OCI-LY1 (cell line): ENCODE measurements at regions not wholly inside any gene's neighbourhood (a gene's known extent, or its start where the extent isn't known, plus 50 kb on each side); places are given as distances from the start of the nearest gene placed in this dataset.
"Not testable (repeated sequence)": the region's sequence is repeated elsewhere in the genome, so short reads cannot be mapped to it uniquely, and the experiment has no call there.

Experiments
- H2AFZ ChIP-seq: fragments of 200-600 bp; sonication (generic), shearing (Covaris generic); 2 replicates; pipeline ENCODE4 v1.6.0; 2014; ENCODE audit warnings: antibody characterized with exemption, mild to moderate bottlenecking, low read length
- H3F3A ChIP-seq: fragments of 200-600 bp; sonication (generic), shearing (Covaris generic); 2 replicates; pipeline ENCODE4 v1.6.0; 2014; ENCODE audit warnings: mild to moderate bottlenecking, antibody characterized with exemption, low read length, moderate library complexity; ENCODE audit not compliant: insufficient read depth
- H3K27ac ChIP-seq: fragments of 200-600 bp; sonication (generic); 2 replicates; pipeline ENCODE4 v1.5.1; 2014; ENCODE audit warnings: low read length, mixed run types, mild to moderate bottlenecking, low read depth; ENCODE audit not compliant: poor library complexity, severe bottlenecking
- H3K27me3 ChIP-seq: fragments of 200-600 bp; sonication (generic); 2 replicates; pipeline ENCODE4 v1.6.0; 2014; ENCODE audit warnings: antibody characterized with exemption, mild to moderate bottlenecking, low read length, moderate library complexity; ENCODE audit not compliant: insufficient read depth
- H3K36me3 ChIP-seq: fragments of 200-600 bp; sonication (generic); 2 replicates; pipeline ENCODE4 v1.6.1; 2014; ENCODE audit warnings: mild to moderate bottlenecking, antibody characterized with exemption, low read length, moderate library complexity, mixed read lengths; ENCODE audit not compliant: insufficient read depth
- H3K4me1 ChIP-seq: fragments of 200-600 bp; sonication (generic); 2 replicates; pipeline ENCODE4 v1.5.1; 2014; ENCODE audit warnings: mild to moderate bottlenecking, low read length, moderate library complexity; ENCODE audit not compliant: insufficient read depth, severe bottlenecking
- H3K4me2 ChIP-seq: fragments of 200-600 bp; sonication (generic), shearing (Covaris generic); 2 replicates; pipeline ENCODE4 v1.6.1; 2014; ENCODE audit warnings: low read length
- H3K4me3 ChIP-seq: fragments of 200-600 bp; sonication (generic); 2 replicates; pipeline ENCODE4 v1.5.1; 2014; ENCODE audit warnings: low read length, low read depth, mild to moderate bottlenecking, mixed read lengths; ENCODE audit not compliant: poor library complexity, severe bottlenecking
- H3K79me2 ChIP-seq: fragments of 200-600 bp; shearing (Covaris generic); 2 replicates; pipeline ENCODE4 v1.6.1; 2016; ENCODE audit warnings: mixed run types, low read length, mixed read lengths; ENCODE audit not compliant: insufficient read depth
- H3K9ac ChIP-seq: fragments of 200-600 bp; sonication (generic), shearing (Covaris generic); 2 replicates; pipeline ENCODE4 v1.6.1; 2014; ENCODE audit warnings: mild to moderate bottlenecking, low read length, mixed read lengths
- H3K9me2 ChIP-seq: fragments of 200-600 bp; sonication (generic), shearing (Covaris generic); 2 replicates; pipeline ENCODE4 v1.6.1; 2014; ENCODE audit warnings: low read depth, mild to moderate bottlenecking, low read length, mixed read lengths
- H3K9me3 ChIP-seq: fragments of 200-600 bp; shearing (Covaris generic); 2 replicates; pipeline ENCODE4 v1.6.1; 2014; ENCODE audit warnings: low read length, mixed read lengths
- H4K20me1 ChIP-seq: fragments of 200-600 bp; sonication (generic), shearing (Covaris generic); 2 replicates; pipeline ENCODE4 v1.6.0; 2016; ENCODE audit warnings: mild to moderate bottlenecking, low read length; ENCODE audit not compliant: insufficient read depth
- CTCF ChIP-seq: fragments of 200-600 bp; sonication (generic), shearing (Covaris generic); IDR thresholded peaks from 2 replicates; pipeline ENCODE4 v1.5.1; 2017; ENCODE audit warnings: mild to moderate bottlenecking, antibody characterized with exemption, low read length, moderate library complexity, mixed read lengths
- EZH2 ChIP-seq: fragments of 200-600 bp; sonication (generic), shearing (Covaris generic); IDR thresholded peaks from 2 replicates; pipeline ENCODE4 v1.8.0; 2017; ENCODE audit warnings: borderline replicate concordance, mixed run types, mild to moderate bottlenecking, antibody characterized with exemption, low read length, moderate library complexity, mixed read lengths

DNA sequence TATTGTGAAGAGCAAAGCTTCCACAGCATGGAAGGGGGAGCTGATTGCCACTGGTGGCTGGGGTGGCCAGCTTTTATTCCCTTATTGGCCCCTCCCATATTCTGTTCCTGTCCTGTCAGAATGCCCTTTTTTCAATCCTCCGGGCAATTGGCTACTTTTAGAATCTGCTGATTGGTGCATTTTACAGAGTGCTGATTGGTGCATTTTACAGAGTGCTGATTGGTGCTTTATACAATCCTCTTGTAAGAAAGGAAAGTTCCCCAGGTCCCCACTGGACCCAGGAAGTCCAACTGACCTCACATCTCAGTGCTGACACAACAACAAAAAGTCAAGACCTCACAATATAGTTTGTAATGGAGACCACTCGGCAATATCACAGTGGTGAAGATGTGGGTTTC lies 195.0 kb downstream of the SPATA31A6 start:
- TF ChIP-seq EZH2 (no peak), CTCF (no peak)
- H4K20me1 ChIP-seq, result no peaks in the 10 kb centered on the region
- H2AFZ ChIP-seq, result no peak overlapping the region

GRCh38 chr9:42379602-42380001 lies 196.1 kb downstream of the SPATA31A6 start:
- not testable (repeated sequence) for H3F3A ChIP-seq, H3K9me2 ChIP-seq, H3K27ac ChIP-seq, H3K27me3 ChIP-seq, H3K4me2 ChIP-seq, H4K20me1 ChIP-seq, H3K9ac ChIP-seq, H3K9me3 ChIP-seq, H3K4me1 ChIP-seq, H2AFZ ChIP-seq, H3K36me3 ChIP-seq, H3K79me2 ChIP-seq, H3K4me3 ChIP-seq

More for the DNA sequence above, 195.0 kb downstream of the SPATA31A6 start:
- Histone ChIP-seq H3K27ac (no peak overlapping the region), H3K9ac (no peak overlapping the region), H3K79me2 (no peaks in the 10 kb centered on the region), H3K27me3 (no peaks in the 10 kb centered on the region), H3K4me1 (no peaks in the 10 kb centered on the region), H3K4me2 (no peak overlapping the region), H3K9me3 (no peaks in the 10 kb centered on the region), H3K4me3 (no peak overlapping the region), H3K36me3 (no peaks in the 10 kb centered on the region), H3F3A (no peaks in the 10 kb centered on the region), H3K9me2 (no peaks in the 10 kb centered on the region)

DNA sequence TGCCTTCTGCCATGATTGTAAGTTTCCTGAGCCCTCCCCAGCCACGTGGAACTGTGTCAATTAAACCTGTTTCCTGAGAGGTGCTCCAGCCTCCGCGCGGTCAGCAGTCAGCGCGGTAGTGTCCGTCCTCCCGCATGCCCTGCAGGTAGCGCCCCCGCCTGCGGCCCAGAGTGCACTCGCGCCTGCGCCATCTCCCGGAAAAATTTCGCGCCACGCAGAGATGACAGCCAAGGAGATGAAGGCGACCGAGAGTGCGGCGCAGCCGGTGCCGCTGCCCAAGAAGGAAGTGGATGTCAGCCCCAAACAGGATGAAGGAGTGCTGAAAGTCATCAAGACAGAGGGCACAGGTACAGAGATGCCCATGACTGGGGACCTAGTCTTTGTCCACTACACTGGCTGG lies 201.1 kb downstream of the SPATA31A6 start:
- H4K20me1 ChIP-seq, H2AFZ ChIP-seq, H3K9ac ChIP-seq, H3K4me1 ChIP-seq, H3K27me3 ChIP-seq, H3F3A ChIP-seq, H3K79me2 ChIP-seq, H3K9me3 ChIP-seq, H3K4me3 ChIP-seq, H3K9me2 ChIP-seq, H3K27ac ChIP-seq, H3K36me3 ChIP-seq, H3K4me2 ChIP-seq: not testable (repeated sequence)

- not testable (repeated sequence) for H3F3A ChIP-seq, H3K9me2 ChIP-seq, H3K4me3 ChIP-seq, H2AFZ ChIP-seq, H4K20me1 ChIP-seq, H3K4me1 ChIP-seq, H3K9ac ChIP-seq, H3K4me2 ChIP-seq, H3K27me3 ChIP-seq, H3K36me3 ChIP-seq, H3K9me3 ChIP-seq, H3K27ac ChIP-seq, H3K79me2 ChIP-seq
Observed at GRCh38 chr9:42385574-42386120, 202.2 kb downstream of the SPATA31A6 start.

DNA sequence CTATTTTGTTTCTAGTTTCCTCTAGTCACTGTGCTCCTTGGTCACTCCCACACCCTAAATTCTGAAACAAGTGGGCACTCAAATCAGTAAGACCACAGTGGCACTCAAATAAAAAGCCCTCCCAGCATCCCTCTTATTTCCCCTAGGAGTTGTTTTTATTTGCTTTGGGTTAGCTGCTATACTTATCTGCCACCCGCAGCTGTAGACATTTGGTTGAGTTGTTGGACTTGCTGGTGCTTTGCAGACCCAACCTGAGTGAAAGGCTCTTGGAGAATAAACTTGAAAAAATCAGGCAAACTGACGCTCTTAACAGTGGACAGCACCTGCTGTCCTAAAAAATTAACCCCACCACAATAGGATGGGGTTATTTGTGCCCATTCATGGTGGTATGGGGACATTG lies 203.0 kb downstream of the SPATA31A6 start:
- H3K4me1 ChIP-seq, result no peaks in the 10 kb centered on the region

More for the DNA sequence above, 203.0 kb downstream of the SPATA31A6 start:
- no peak for TF ChIP-seq EZH2
- TF ChIP-seq CTCF, result no peak
- Histone ChIP-seq H3K36me3 (no peaks in the 10 kb centered on the region), H3K9me2 (no peaks in the 10 kb centered on the region), H3K27ac (no peak overlapping the region), H3K79me2 (no peaks in the 10 kb centered on the region), H3F3A (no peaks in the 10 kb centered on the region), H3K27me3 (no peaks in the 10 kb centered on the region), H4K20me1 (no peaks in the 10 kb centered on the region), H2AFZ (no peak overlapping the region), H3K9me3 (no peaks in the 10 kb centered on the region), H3K9ac (no peak overlapping the region), H3K4me3 (no peak overlapping the region), H3K4me2 (no peak overlapping the region)
